ENCODE measurements at regions not wholly inside any gene's neighbourhood (a gene's known extent, or its start where the extent isn't known, plus 50 kb on each side); places are given as distances from the start of the nearest gene placed in this dataset.

DNA sequence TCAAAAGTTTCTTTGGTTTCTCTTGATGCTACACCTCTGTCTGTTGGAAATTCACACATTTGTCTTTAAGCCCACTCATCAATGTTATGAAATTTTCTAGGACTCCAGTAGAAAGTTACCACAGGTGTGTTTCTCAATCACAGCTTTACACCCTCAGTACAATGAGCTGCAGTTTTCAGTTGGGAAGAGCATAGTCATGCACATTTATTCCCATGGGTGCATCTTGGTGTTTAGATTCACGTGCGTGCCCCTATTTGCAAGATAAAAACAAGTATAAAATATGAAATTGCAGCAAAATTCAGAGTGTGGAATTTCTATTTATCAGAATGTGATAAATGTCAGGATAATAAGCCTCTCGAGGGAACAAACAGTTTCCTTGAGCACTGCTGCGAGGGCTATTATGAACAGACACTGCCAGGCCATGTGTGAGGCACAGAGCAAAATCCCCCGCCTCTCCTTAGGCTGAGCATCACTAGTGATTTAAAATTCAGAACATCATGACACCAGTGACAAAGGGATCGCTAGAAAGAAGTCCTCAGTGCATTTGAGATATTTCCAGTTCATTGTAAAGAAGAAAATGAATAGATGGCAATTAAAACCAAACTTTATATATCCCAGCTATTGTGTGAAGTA lies 512.2 kb upstream of the TCF4 start:
- TF ChIP-seq CTCF (IDR thresholded peaks at IDR 0.05; ENCODE audit: borderline replicate concordance, extremely low read depth, low read length, poor library complexity, severe bottlenecking): no peak
- TF ChIP-seq EZH2 (IDR thresholded peaks at IDR 0.05; ENCODE audit: borderline replicate concordance, low read depth, low read length, severe bottlenecking): no peak
